ENCODE measurements at regions not wholly inside any gene's neighbourhood (a gene's known extent, or its start where the extent isn't known, plus 50 kb on each side); places are given as distances from the start of the nearest gene placed in this dataset.

DNA sequence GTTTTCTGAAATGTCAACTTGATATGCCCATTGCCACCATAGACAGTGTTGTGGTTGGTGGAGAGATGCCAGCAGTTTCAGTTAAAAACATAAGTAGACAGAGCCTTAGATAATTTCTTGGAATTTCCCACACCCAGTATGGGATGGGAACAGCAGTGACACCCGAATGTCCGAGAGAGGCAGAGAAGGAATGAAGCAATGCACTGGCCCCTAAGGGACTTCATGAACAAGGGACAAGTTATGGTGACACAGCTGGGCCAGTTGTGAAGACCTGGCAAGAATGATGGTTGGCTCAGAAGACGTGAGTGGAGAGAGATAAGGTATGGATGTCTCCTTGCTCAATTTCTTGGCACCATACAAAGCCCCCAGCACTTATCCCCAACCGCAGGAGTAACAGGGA lies 165.2 kb upstream of the APCDD1 start:
- TF ChIP-seq, protein P1, sequence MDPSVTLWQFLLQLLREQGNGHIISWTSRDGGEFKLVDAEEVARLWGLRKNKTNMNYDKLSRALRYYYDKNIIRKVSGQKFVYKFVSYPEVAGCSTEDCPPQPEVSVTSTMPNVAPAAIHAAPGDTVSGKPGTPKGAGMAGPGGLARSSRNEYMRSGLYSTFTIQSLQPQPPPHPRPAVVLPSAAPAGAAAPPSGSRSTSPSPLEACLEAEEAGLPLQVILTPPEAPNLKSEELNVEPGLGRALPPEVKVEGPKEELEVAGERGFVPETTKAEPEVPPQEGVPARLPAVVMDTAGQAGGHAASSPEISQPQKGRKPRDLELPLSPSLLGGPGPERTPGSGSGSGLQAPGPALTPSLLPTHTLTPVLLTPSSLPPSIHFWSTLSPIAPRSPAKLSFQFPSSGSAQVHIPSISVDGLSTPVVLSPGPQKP (IDR thresholded peaks at IDR 0.05; ENCODE audit: borderline replicate concordance, low read depth, low read length) = no peak
- TF ChIP-seq, protein P2, sequence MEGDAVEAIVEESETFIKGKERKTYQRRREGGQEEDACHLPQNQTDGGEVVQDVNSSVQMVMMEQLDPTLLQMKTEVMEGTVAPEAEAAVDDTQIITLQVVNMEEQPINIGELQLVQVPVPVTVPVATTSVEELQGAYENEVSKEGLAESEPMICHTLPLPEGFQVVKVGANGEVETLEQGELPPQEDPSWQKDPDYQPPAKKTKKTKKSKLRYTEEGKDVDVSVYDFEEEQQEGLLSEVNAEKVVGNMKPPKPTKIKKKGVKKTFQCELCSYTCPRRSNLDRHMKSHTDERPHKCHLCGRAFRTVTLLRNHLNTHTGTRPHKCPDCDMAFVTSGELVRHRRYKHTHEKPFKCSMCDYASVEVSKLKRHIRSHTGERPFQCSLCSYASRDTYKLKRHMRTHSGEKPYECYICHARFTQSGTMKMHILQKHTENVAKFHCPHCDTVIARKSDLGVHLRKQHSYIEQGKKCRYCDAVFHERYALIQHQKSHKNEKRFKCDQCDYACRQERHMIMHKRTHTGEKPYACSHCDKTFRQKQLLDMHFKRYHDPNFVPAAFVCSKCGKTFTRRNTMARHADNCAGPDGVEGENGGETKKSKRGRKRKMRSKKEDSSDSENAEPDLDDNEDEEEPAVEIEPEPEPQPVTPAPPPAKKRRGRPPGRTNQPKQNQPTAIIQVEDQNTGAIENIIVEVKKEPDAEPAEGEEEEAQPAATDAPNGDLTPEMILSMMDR (conservative IDR thresholded peaks at IDR 0.05; ENCODE audit: low read depth, low read length) = no peak
- TF ChIP-seq SMC3 (IDR thresholded peaks at IDR 0.05; ENCODE audit: low read depth, low read length) = no peak
- TF ChIP-seq RFX5 (IDR thresholded peaks at IDR 0.05; ENCODE audit: low read depth, low read length) = no peak
- no peak for TF ChIP-seq POLR2A (IDR thresholded peaks at IDR 0.05; ENCODE audit: low read depth, low read length)
- no peak for TF ChIP-seq RCOR1 (IDR thresholded peaks at IDR 0.05; ENCODE audit: insufficient replicate concordance, low read length)
- TF ChIP-seq, protein P3, sequence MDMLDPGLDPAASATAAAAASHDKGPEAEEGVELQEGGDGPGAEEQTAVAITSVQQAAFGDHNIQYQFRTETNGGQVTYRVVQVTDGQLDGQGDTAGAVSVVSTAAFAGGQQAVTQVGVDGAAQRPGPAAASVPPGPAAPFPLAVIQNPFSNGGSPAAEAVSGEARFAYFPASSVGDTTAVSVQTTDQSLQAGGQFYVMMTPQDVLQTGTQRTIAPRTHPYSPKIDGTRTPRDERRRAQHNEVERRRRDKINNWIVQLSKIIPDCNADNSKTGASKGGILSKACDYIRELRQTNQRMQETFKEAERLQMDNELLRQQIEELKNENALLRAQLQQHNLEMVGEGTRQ (IDR thresholded peaks at IDR 0.05; ENCODE audit: low read depth, low read length) = no peak
- no peak for TF ChIP-seq MAZ (IDR thresholded peaks at IDR 0.05; ENCODE audit: borderline replicate concordance, low read depth, low read length)
- TF ChIP-seq RAD21 (IDR thresholded peaks at IDR 0.05; ENCODE audit: low read length) = no peak
- no peak for TF ChIP-seq FOS (IDR thresholded peaks at IDR 0.05; ENCODE audit: low read depth, low read length)
- no peak for TF ChIP-seq MXI1 (IDR thresholded peaks at IDR 0.05; ENCODE audit: borderline replicate concordance, low read depth, low read length)
- no peak for TF ChIP-seq MAFK (IDR thresholded peaks at IDR 0.05; ENCODE audit: low read depth, low read length)
- TF ChIP-seq CHD1 (IDR thresholded peaks at IDR 0.05; ENCODE audit: low read depth, low read length) = no peak

Measured in IMR-90 (cell line).